Adrenal gland (tissue), 9 donors: ENCODE measurements at regions not wholly inside any gene's neighbourhood (a gene's known extent, or its start where the extent isn't known, plus 50 kb on each side); places are given as distances from the start of the nearest gene placed in this dataset.

Experiments used
- DNase-seq, 7 donors: peaks; one replicate each; pipeline ENCODE4 v3.0.0-alpha.2; 2019 to 2020
- H3K27ac ChIP-seq, 5 donors: fragments of 200-600 bp; sonication (generic) in 4 of 5; 1 replicate in 3 of 5; 2 replicates in 2 of 5; pipeline versions ENCODE4 v1.5.1 to v1.8.0; 2016 to 2020; ENCODE audit warnings: mild to moderate bottlenecking in 1 of 5
- H3K27me3 ChIP-seq: fragments of 200-600 bp; 2 replicates; pipeline ENCODE4 v1.8.0; 2021
- H3K36me3 ChIP-seq, 2 donors: fragments of 200-600 bp; replicated peaks in 1 of 2; 1 replicate in 1 of 2; 2 replicates in 1 of 2; pipeline versions ENCODE4 v1.5.1 to v1.8.0; 2018 to 2022
- H3K4me1 ChIP-seq, 2 donors: fragments of 200-600 bp; replicated peaks in 1 of 2; 1 replicate in 1 of 2; 2 replicates in 1 of 2; pipeline versions ENCODE4 v1.5.1 to v1.8.0; 2018 to 2021
- H3K4me3 ChIP-seq, 4 donors: fragments of 200-600 bp; sonication (generic) in 3 of 4; one replicate each; pipeline ENCODE4 v1.5.1; 2016 to 2018
- H3K9me3 ChIP-seq, 3 donors: fragments of 200-600 bp; sonication (generic) in 1 of 3; replicated peaks in 1 of 3; 1 replicate in 2 of 3; 2 replicates in 1 of 3; pipeline versions ENCODE4 v1.5.1 to v1.8.0; 2016 to 2021
- CTCF ChIP-seq, 6 experiments: fragments of 450-650 bp in 4 of 6; fragments of 200-600 bp in 2 of 6; sonication (generic) in 1 of 6; IDR thresholded peaks; 1 replicate in 5 of 6; 2 replicates in 1 of 6; pipeline versions ENCODE4 v1.5.1 to v1.8.0; 2016 to 2021; ENCODE audit warnings: antibody characterized with exemption in 6 of 6, mild to moderate bottlenecking in 2 of 6, moderate library complexity in 1 of 6
- POLR2A ChIP-seq, 2 donors: fragments of 450-650 bp; IDR thresholded peaks; one replicate each; pipeline ENCODE4 v1.6.1; 2017; ENCODE audit warnings: antibody characterized with exemption in 2 of 2, mild to moderate bottlenecking in 2 of 2, moderate library complexity in 1 of 2
- WGBS, 4 donors: extraction: QIAGEN DNeasy Blood & Tissue Kit in 2 of 4; methylation state at CpG; one replicate each; pipeline versions ENCODE4 v1.1.5 to v1.1.7; 2013 to 2017; 5-methylcytosine and 5-hydroxymethylcytosine counted together
- intact Hi-C, 2 donors: fragments of 100-400 bp; cut with DNase I; formaldehyde crosslinking; loops; one replicate each; pipeline versions ENCODE4 v1.14.1 to v1.15.0; 2022 to 2023
- donor health status: healthy with polysubstance abuse.
- donor health status: Bipolar disorder and iron deficiency.
- donor health status: DM: yes; HTN: yes; CAD: no.
- donor health status: DM: no; HTN: no; CAD: no.
- donor health status: DM: no; HTN: no; CAD: no.

DNA sequence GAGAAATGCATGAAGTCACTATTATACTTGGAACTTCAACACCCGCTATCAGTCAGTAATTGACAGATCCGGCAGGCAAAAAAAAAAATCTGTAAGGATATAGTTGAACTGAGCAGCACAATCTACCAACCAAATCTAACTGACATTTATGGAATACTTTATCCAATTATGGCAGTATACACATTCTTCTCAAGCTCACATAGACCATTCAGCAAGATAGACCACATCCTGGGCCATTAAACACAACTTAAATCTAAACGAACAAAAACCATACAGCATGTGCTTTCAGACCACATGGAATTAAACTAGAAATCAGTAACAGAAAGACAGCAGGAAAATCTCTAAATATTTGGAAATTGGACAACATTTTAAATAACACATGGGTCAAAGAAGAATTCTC, 112.7 kb downstream of the MPP7 start:
- H3K4me3 ChIP-seq: no peak overlapping the region
- TF ChIP-seq CTCF (IDR thresholded peaks at IDR 0.05): no peak
- no peak for TF ChIP-seq POLR2A (IDR thresholded peaks at IDR 0.05)
- H3K4me1 ChIP-seq: no peaks in the 10 kb centered on the region
- no peaks in the 10 kb centered on the region for H3K36me3 ChIP-seq
- no peaks in the 10 kb centered on the region for H3K27me3 ChIP-seq
- no peak overlapping the region for H3K27ac ChIP-seq
- intact Hi-C loops: no loop called here
- WGBS, 4 donors: 79 to 86% (median 81%) methylated on average over 3 of the region's 3 CpGs
- DNase-seq: no peak
- H3K9me3 ChIP-seq: no peaks in the 10 kb centered on the region

DNA sequence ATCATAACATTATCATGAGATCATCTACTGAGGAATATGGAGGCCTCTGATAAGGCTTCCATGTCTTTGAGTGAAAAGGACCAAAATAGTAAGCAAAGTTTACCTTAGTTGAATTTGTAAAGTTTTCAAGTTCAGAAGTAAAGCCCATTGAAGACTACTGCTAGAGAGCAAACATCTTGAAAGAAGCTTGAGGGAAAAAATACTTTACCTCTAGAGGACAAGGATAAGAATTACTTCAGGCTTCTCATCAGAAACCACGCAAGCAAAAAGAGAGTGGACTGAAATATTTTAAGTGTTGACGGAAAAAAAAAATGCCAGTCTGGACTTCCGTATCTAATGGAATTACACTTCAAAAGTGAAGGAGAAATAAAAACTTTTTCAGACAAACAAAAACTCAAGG, 114.3 kb downstream of the MPP7 start:
- DNase-seq: no peak
- Histone ChIP-seq H3K36me3 (no peaks in the 10 kb centered on the region), H3K27me3 (no peaks in the 10 kb centered on the region), H3K4me1 (no peaks in the 10 kb centered on the region), H3K9me3 (no peaks in the 10 kb centered on the region), H3K4me3 (no peak overlapping the region), H3K27ac (no peak overlapping the region)
- intact Hi-C loops: no loop called here
- WGBS, 4 donors: 89 to 96% (median 94%) methylated on average over 3 of the region's 3 CpGs
- no peak for TF ChIP-seq CTCF (IDR thresholded peaks at IDR 0.05)
- TF ChIP-seq POLR2A (IDR thresholded peaks at IDR 0.05): no peak

- Histone ChIP-seq H3K27ac (no peak overlapping the region), H3K36me3 (no peaks in the 10 kb centered on the region), H3K4me1 (no peaks in the 10 kb centered on the region), H3K27me3 (no peaks in the 10 kb centered on the region), H3K9me3 (no peaks in the 10 kb centered on the region), H3K4me3 (no peak overlapping the region)
- WGBS, 4 donors: 85 to 91% (median 90%) methylated on average over 10 of the region's 10 CpGs
- DNase-seq: no peak
- TF ChIP-seq POLR2A (IDR thresholded peaks at IDR 0.05) (no peak), CTCF (IDR thresholded peaks at IDR 0.05) (no peak)
- intact Hi-C loops: no loop called here
These were observed 115.8 kb downstream of the MPP7 start for GRCh38 chr10:28186887-28187578.

DNA sequence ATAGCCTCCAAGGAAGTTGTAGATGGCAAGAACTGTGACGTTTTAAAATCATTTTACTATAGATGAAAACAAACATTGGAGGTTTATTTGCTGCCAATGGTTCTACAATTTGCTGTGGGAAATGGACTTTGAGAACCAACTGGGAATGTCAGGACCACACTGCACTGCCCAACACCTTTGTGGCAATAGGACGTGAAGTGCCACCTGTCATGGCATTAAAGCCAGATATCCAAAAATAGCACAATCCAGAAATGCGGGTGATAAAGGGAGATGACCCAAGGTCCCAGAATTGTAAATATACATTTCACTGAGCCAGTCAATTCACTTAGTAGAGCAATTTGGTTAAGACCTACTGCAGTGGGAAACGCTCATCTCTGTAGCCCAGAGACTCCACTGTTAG, 116.4 kb downstream of the MPP7 start:
- Histone ChIP-seq H3K36me3 (no peaks in the 10 kb centered on the region), H3K27ac (no peak overlapping the region), H3K4me1 (no peaks in the 10 kb centered on the region), H3K27me3 (no peaks in the 10 kb centered on the region), H3K9me3 (no peaks in the 10 kb centered on the region), H3K4me3 (no peak overlapping the region)
- no peak for DNase-seq
- WGBS, 4 donors: 82 to 92% (median 89%) methylated on average over 4 of the region's 4 CpGs
- no peak for TF ChIP-seq POLR2A (IDR thresholded peaks at IDR 0.05)
- no peak for TF ChIP-seq CTCF (IDR thresholded peaks at IDR 0.05)
- intact Hi-C loops: no loop called here
